HUES6 (cell line): ENCODE measurements at regions not wholly inside any gene's neighbourhood (a gene's known extent, or its start where the extent isn't known, plus 50 kb on each side); places are given as distances from the start of the nearest gene placed in this dataset.
A peak's percentile ranks its signal among the peaks of the same experiment; 100 is the strongest.

ENCODE experiments used
- H3K27ac ChIP-seq: 2 replicates; pipeline ENCODE4 v1.7.0; 2013; ENCODE audit warnings: low read depth, mild to moderate bottlenecking, low read length, inconsistent platforms
- H3K27me3 ChIP-seq: 2 replicates; pipeline ENCODE4 v1.6.1; 2013; ENCODE audit warnings: low read length; ENCODE audit not compliant: control insufficient read depth, insufficient read depth
- H3K36me3 ChIP-seq: 2 replicates; pipeline ENCODE4 v1.6.1; 2013; ENCODE audit warnings: low read length; ENCODE audit not compliant: control insufficient read depth, insufficient read depth
- H3K4me1 ChIP-seq: 2 replicates; pipeline ENCODE4 v1.6.1; 2013; ENCODE audit warnings: low read length; ENCODE audit not compliant: control insufficient read depth, insufficient read depth
- H3K4me3 ChIP-seq: 2 replicates; pipeline ENCODE4 v1.5.1; 2013; ENCODE audit warnings: low read depth, low read length
- H3K9ac ChIP-seq: one replicate; pipeline ENCODE4 v1.6.1; 2013; ENCODE audit warnings: mild to moderate bottlenecking, low read length
- H3K9me3 ChIP-seq: 2 replicates; pipeline ENCODE4 v1.6.1; 2013; ENCODE audit warnings: low read depth, low read length; ENCODE audit not compliant: control insufficient read depth, insufficient read depth

GRCh38 chr6:157763129-157763903 is 59.7 kb upstream of the SNX9 start:
- H3K4me3 ChIP-seq: peak overlapping the region; percentile 8; the same call in 1 of the 2 replicates
- H3K27ac ChIP-seq: peak overlapping the region; percentile 87
- H3K9me3 ChIP-seq: no peaks in the 10 kb centered on the region
- no peaks in the 10 kb centered on the region for H3K36me3 ChIP-seq
- no peaks in the 10 kb centered on the region for H3K27me3 ChIP-seq
- peaks cover 50% of the 10 kb centered on the region for H3K4me1 ChIP-seq
- peak overlapping the region; percentile 70 for H3K9ac ChIP-seq

GRCh38 chr6:157763904-157764177 is 59.2 kb upstream of the SNX9 start:
- peak overlapping the region; percentile 66; the same call in 1 of the 2 replicates for H3K27ac ChIP-seq

GRCh38 chr6:157764178-157765068 is 58.6 kb upstream of the SNX9 start:
- H3K36me3 ChIP-seq: no peaks in the 10 kb centered on the region
- H3K4me3 ChIP-seq: no peak overlapping the region
- H3K9ac ChIP-seq: peak overlapping the region; percentile 63
- peak overlapping the region; percentile 66; the same call in 1 of the 2 replicates for H3K27ac ChIP-seq
- peaks cover 54% of the 10 kb centered on the region for H3K4me1 ChIP-seq
- no peaks in the 10 kb centered on the region for H3K9me3 ChIP-seq
- no peaks in the 10 kb centered on the region for H3K27me3 ChIP-seq

More at GRCh38 chr6:157763904-157764177, 59.2 kb upstream of the SNX9 start:
- peaks cover 53% of the 10 kb centered on the region for H3K4me1 ChIP-seq
- H3K9ac ChIP-seq: peak overlapping the region; percentile 63
- no peaks in the 10 kb centered on the region for H3K27me3 ChIP-seq
- no peaks in the 10 kb centered on the region for H3K36me3 ChIP-seq
- H3K9me3 ChIP-seq: no peaks in the 10 kb centered on the region
- no peak overlapping the region for H3K4me3 ChIP-seq

GRCh38 chr6:157766901-157767774 is 55.9 kb upstream of the SNX9 start:
- Histone ChIP-seq H3K36me3 (no peaks in the 10 kb centered on the region), H3K4me1 (peaks cover 41% of the 10 kb centered on the region), H3K27me3 (no peaks in the 10 kb centered on the region), H3K9me3 (no peaks in the 10 kb centered on the region), H3K4me3 (no peak overlapping the region), H3K9ac (no peak overlapping the region), H3K27ac (no peak overlapping the region)

- peaks cover 36% of the 10 kb centered on the region for H3K4me1 ChIP-seq
- no peak overlapping the region for H3K9ac ChIP-seq
- H3K4me3 ChIP-seq: no peak overlapping the region
- no peaks in the 10 kb centered on the region for H3K27me3 ChIP-seq
- no peak overlapping the region for H3K27ac ChIP-seq
- no peaks in the 10 kb centered on the region for H3K9me3 ChIP-seq
- H3K36me3 ChIP-seq: no peaks in the 10 kb centered on the region
These were observed 55.3 kb upstream of the SNX9 start for GRCh38 chr6:157767775-157768156.

GRCh38 chr6:157768304-157768703 is 54.7 kb upstream of the SNX9 start:
- Histone ChIP-seq H3K9me3 (no peaks in the 10 kb centered on the region), H3K27ac (no peak overlapping the region), H3K27me3 (no peaks in the 10 kb centered on the region), H3K4me3 (no peak overlapping the region), H3K36me3 (no peaks in the 10 kb centered on the region), H3K4me1 (peaks cover 35% of the 10 kb centered on the region), H3K9ac (no peak overlapping the region)

- Histone ChIP-seq H3K36me3 (no peaks in the 10 kb centered on the region), H3K27ac (no peak overlapping the region), H3K4me1 (peaks cover 32% of the 10 kb centered on the region), H3K9me3 (no peaks in the 10 kb centered on the region), H3K9ac (no peak overlapping the region), H3K27me3 (no peaks in the 10 kb centered on the region), H3K4me3 (no peak overlapping the region)
These were observed 54.0 kb upstream of the SNX9 start for GRCh38 chr6:157768863-157769551.

GRCh38 chr6:157769776-157770426 is 53.1 kb upstream of the SNX9 start:
- no peak overlapping the region for H3K27ac ChIP-seq

GRCh38 chr6:157770946-157771345 is 52.1 kb upstream of the SNX9 start:
- H3K27me3 ChIP-seq: no peaks in the 10 kb centered on the region
- peaks cover 23% of the 10 kb centered on the region for H3K4me1 ChIP-seq
- no peaks in the 10 kb centered on the region for H3K9me3 ChIP-seq
- no peak overlapping the region for H3K27ac ChIP-seq
- H3K36me3 ChIP-seq: no peaks in the 10 kb centered on the region
- H3K4me3 ChIP-seq: no peak overlapping the region
- no peak overlapping the region for H3K9ac ChIP-seq

More at GRCh38 chr6:157769776-157770426, 53.1 kb upstream of the SNX9 start:
- Histone ChIP-seq H3K4me1 (peaks cover 24% of the 10 kb centered on the region), H3K36me3 (no peaks in the 10 kb centered on the region), H3K9ac (no peak overlapping the region), H3K4me3 (no peak overlapping the region), H3K27me3 (no peaks in the 10 kb centered on the region), H3K9me3 (no peaks in the 10 kb centered on the region)

- Histone ChIP-seq H3K9me3 (0 out of 2 replicates have a peak, but pooled peaks cover 4% of the 10 kb centered on the region), H3K9ac (no peak overlapping the region), H3K27ac (no peak overlapping the region), H3K4me3 (no peak overlapping the region), H3K27me3 (no peaks in the 10 kb centered on the region), H3K4me1 (peaks cover 22% of the 10 kb centered on the region), H3K36me3 (no peaks in the 10 kb centered on the region)
These were observed 50.2 kb upstream of the SNX9 start for GRCh38 chr6:157772820-157773219.
